Endothelial cell of umbilical vein (primary cell): ENCODE measurements at regions not wholly inside any gene's neighbourhood (a gene's known extent, or its start where the extent isn't known, plus 50 kb on each side); places are given as distances from the start of the nearest gene placed in this dataset.

ENCODE experiments used
- POLR2A ChIP-seq: IDR thresholded peaks from 2 replicates; pipeline ENCODE4 v1.6.1; 2012; ENCODE audit warnings: low read depth, mild to moderate bottlenecking, control low read depth, low read length
- TF ChIP-seq, protein P1 (sequence below), 2 donors: IDR thresholded peaks; 1 replicate in 1 of 2; 2 replicates in 1 of 2; pipeline ENCODE4 v1.5.1; 2011; ENCODE audit warnings: low read length in 2 of 2, mild to moderate bottlenecking in 2 of 2, moderate library complexity in 2 of 2, control low read depth in 1 of 2, inconsistent platforms in 1 of 2, low read depth in 1 of 2; ENCODE audit not compliant: insufficient read depth in 1 of 2; ENCODE audit errors: extremely low read depth in 1 of 2
- TF ChIP-seq, protein P2 (sequence below): IDR thresholded peaks from 2 replicates; pipeline ENCODE4 v1.6.1; 2011; ENCODE audit not compliant: insufficient read depth, insufficient read length

DNA sequence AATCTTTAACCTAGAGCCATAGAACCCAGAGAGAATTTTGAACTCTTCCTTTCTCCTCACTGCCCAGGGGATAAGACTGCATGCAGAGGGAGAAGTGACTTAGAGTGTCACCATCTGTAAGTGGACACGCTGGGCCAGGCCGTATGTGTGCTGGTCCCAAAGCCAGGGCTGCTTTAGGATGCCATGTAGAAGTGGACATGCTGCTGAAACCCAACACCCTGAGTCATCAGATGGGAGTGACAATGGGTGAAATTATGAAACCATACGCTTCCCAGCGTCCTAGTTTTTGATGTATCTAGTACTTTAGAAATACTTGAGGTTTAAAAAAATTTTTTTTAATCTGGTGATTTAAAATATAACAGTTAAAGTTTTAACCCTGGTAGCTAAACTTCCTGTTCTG, 191.1 kb downstream of the FNDC1 start:
- TF ChIP-seq, protein P1, sequence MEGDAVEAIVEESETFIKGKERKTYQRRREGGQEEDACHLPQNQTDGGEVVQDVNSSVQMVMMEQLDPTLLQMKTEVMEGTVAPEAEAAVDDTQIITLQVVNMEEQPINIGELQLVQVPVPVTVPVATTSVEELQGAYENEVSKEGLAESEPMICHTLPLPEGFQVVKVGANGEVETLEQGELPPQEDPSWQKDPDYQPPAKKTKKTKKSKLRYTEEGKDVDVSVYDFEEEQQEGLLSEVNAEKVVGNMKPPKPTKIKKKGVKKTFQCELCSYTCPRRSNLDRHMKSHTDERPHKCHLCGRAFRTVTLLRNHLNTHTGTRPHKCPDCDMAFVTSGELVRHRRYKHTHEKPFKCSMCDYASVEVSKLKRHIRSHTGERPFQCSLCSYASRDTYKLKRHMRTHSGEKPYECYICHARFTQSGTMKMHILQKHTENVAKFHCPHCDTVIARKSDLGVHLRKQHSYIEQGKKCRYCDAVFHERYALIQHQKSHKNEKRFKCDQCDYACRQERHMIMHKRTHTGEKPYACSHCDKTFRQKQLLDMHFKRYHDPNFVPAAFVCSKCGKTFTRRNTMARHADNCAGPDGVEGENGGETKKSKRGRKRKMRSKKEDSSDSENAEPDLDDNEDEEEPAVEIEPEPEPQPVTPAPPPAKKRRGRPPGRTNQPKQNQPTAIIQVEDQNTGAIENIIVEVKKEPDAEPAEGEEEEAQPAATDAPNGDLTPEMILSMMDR (IDR thresholded peaks at IDR 0.05; ENCODE audit: extremely low read depth in 1 of 2, insufficient read depth in 1 of 2, low read depth in 1 of 2, low read length in 2 of 2) = no peak
- TF ChIP-seq, protein P2, sequence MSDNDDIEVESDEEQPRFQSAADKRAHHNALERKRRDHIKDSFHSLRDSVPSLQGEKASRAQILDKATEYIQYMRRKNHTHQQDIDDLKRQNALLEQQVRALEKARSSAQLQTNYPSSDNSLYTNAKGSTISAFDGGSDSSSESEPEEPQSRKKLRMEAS = no peak
- TF ChIP-seq POLR2A = no peak
